ENCODE measurements at regions not wholly inside any gene's neighbourhood (a gene's known extent, or its start where the extent isn't known, plus 50 kb on each side); places are given as distances from the start of the nearest gene placed in this dataset.

DNA sequence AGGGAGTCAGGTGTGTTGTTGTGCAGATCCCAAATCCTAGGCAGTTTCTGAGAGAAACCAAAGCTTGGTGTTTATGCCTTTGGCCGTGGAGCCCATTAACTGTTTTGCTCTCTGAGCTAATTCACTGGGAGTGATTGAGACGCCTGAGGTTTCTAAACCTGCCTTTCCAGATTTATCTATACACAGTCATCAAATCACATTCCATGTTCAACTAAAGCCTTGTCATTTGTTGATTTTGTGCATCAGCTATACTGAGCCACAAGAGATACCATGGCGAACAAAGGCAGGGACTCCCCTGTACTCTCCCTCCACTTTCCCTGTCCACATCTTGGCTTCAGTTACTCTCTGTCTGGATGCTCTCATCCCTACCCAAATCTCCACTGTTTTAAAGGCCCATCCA, 229.7 kb upstream of the PMEPA1 start:
- no peak for DNase-seq

GRCh38 chr20:57938158-57939108, 228.6 kb upstream of the PMEPA1 start:
- DNase-seq, result no peak

DNA sequence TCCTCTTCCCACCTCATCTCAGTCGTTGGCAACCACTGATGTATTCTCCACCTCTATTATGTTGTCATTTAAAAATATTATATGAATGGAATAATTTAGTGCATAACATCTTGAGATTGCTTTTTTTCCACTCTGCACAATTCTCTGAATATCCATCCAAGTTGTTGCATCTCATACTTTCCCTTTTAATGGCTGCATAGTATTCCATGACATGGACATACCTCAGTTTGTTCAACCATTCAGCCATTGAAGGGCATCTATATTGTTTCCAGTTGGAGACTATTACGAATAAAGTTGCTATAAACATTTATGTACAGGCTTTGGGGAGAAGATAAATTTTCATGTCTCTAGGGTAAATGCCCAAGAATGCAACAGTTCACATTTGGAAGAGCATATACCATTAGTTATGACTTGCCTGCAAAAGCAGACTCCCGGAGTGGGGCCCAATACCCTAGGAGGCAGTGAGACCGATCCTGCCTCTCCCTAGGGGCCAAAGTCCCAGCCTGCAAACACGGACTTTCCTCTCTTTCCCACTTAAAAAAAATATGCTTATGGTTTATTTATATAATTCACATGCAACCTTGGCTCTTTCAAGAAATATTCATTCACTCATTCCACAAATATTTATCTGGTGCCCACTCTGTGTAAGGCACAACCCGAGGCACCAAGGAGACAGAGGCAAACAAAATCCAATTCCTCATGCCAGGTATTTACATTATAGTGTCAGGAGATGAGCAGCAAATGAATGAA, 227.0 kb upstream of the PMEPA1 start:
- DNase-seq, result no peak

DNA sequence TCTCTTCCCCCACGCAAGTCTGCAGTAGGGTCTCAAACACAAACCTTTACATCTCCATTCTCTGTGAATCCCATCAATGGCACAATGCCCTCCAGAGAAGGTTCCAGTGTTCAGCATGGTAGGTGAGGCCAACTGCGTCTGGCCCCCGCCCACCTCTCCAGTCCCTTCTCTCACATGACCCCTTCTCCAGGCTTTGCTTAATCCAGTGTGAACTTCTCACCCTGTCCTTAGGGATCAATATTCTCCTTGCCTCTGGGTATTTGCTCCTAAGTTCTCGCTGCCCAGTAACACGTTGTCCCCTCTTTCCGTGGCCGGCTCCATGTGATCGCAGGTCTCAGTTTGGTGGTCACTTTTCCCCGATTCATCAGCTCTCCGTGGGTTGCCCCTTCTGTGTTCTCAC, 225.1 kb upstream of the PMEPA1 start:
- DNase-seq, result no peak

- no peak for DNase-seq
Observed at GRCh38 chr20:57934007-57934805, 224.4 kb upstream of the PMEPA1 start.

DNA sequence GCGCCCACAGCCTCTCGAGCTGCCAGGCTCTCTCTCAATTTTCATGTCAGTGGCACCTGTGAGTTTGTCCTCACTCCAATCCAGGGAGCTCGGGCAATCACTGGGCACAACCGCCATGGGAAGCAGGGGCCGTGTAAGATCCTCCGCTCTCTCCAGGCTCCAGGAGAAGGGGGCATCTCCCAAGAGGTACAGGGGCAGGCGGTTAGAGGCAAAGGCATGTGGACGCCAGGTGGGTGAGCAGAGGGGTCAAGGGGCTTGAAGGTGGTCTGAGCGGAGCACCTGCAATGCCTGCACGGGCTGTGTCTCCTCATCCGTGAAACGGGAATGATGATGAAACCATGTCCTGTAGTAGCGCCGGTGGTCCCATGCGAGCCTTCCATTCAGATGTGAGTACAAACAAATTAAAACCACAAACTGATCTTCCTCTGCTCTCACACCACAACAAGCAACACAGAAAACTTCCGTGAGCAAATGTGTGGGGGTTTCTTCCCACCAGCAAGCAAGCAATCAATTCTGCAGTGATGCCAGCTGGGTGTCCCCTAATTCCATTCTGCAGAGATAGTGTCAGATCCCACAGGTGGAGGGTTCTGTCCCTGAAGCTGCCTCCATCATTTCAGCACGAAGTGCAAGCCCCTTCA, 222.5 kb upstream of the PMEPA1 start:
- DNase-seq, result no peak

GRCh38 chr20:57930351-57930750, 220.5 kb upstream of the PMEPA1 start:
- no peak for DNase-seq

- DNase-seq, result no peak
Observed at GRCh38 chr20:57928181-57928967, 218.6 kb upstream of the PMEPA1 start.

DNA sequence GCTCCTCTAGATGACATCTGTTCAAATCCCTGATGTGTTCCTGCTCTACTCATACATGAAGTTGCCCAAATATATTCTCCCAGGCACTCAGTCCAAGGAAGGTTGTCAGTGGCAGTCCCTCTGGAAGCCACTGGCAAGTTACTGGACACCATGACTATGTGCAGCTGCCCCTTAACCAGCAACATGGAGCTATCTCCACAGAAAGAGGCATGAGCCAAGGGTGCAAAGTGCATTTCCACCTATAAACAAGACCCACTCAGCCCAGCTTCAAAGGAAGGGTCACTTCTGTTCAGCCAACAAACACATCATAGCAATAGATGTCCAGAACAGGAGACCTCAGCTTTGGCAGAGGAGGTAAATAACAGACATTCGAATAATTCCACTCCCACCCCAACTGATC, 217.6 kb upstream of the PMEPA1 start:
- no peak for DNase-seq

DNA sequence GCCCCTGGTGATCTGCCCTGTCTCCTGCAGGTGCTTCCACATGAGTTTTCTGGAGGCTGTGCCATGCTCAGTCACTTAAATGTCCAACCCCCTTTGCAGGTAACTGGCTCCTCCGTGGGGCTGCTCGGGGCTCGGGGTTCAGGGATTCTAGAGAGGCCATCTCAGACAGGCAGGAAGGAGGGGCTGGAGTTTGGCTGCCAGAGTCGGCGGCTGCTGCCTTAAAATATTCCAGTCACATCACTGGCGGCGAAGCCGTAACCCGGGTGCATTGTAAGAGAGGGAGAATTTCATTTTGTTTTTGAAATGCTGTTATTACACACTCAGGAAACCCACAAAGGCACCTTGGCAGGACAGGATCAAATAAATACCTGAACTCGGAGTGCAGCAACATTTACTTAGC, 212.9 kb upstream of the PMEPA1 start:
- no peak for DNase-seq

DNA sequence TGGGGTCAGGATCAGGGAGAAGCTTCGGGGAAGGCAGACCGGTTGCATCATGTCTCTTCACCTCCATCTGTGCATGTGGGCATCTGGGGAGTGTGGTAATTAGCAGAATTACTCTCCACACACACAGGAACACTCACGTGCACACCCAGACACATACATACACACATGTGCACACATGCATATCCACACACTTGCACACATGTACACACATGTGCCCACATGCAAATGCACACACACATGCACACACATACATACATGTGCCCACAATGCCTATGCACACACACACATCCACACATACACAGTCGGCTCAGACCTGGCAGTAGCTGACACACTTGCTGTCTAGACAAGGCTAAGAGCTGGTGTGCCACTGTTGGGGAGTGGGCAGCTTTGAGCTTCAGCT, 212.3 kb upstream of the PMEPA1 start:
- no peak for DNase-seq

GRCh38 chr20:57921676-57922075, 211.9 kb upstream of the PMEPA1 start:
- DNase-seq, result no peak

DNA sequence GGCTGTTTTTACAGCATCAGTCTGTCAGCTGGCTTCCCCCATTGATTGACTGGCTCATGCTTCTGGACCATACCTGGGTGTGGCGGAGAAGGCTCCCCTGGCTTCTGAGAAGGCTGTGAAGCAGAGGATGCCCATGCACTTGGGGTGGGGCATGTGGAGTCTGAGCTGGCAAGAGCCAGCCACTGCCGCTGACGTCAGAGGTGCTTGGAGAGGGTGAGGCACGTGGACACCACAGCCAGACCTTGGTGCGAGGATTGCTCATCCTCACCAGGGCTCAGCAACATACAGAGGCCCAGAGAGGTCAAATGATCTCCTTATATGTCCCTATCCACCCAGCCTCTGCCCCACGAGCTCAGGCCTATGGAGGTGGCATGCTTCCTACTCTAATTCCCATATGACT, 211.2 kb upstream of the PMEPA1 start:
- DNase-seq, result no peak

GRCh38 chr20:57919049-57919448, 209.2 kb upstream of the PMEPA1 start:
- no peak for DNase-seq

- DNase-seq, result no peak
Observed at GRCh38 chr20:57918551-57918950, 208.7 kb upstream of the PMEPA1 start.

GRCh38 chr20:57914205-57914604, 204.4 kb upstream of the PMEPA1 start:
- DNase-seq, result no peak

DNA sequence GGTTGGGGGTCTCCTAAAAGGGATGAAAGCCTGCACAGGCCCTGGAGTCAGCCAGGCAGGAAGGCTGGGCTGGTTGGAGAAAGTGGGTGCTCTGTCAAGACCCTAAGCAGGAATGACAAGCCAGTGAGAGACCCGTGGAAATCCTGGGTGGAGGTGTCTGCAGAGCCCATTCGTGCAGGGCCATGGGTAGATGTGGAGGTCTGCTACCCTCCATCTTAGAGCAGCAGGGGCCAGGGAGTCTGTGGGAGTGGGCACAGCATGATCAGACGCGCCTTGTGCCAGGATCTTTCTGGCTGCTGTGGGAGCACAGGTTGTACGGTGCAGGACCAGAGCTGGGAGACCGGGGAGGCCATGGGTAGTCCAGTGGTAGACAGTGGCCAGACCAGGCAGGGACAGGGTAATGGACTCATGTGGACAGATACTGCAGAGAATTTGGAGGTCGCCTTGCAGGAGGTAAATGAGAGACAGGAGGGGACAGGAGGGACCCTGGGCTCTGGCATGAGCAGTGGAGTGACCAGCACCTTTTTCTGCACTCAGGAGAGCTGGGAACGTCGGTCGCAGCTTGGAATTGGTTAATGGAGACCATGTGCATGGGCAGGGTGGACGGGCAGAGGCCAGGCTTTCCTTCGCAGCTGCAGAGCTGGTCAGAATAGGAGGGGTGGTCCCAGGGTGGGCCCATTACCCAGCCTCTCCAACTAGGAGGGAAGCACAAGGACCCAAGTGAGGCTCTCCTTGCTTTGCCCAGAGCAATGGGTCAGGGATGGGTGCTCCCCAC, 203.5 kb upstream of the PMEPA1 start:
- DNase-seq, result no peak

DNA sequence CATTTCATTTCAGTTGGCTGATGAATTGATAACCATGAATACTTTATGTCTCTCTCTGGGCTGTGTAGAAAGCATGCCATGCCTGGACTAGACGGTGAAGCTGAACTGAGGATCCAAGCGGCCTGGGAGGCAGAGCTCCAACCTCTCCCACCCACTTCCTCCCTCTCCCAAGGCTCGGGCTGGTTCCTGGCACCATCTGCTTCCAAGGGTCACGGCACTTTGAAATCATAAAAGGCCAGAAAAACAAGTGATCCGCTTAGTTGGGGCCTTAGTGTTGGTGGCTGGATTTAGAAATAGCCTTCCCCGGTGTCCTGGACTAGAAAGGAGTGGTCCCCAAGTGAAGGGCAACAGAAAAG, 202.4 kb upstream of the PMEPA1 start:
- DNase-seq, result no peak

GRCh38 chr20:57911512-57912226, 201.9 kb upstream of the PMEPA1 start:
- no peak for DNase-seq

GRCh38 chr20:57910716-57911115, 200.9 kb upstream of the PMEPA1 start:
- no peak for DNase-seq
